ENCODE measurements at regions not wholly inside any gene's neighbourhood (a gene's known extent, or its start where the extent isn't known, plus 50 kb on each side); places are given as distances from the start of the nearest gene placed in this dataset.
A peak's percentile ranks its signal among the peaks of the same experiment; 100 is the strongest.

GRCh38 chr14:76943072-76943471, 85.4 kb downstream of the IRF2BPL start:
- POLR2A ChIA-PET = interaction anchor here (1.5 kb wide), 1 partner anchor 24 kb away, joined by 4 read pairs; no protein-coding TSS in a partner anchor

GRCh38 chr14:76941946-76942805, 86.3 kb downstream of the IRF2BPL start:
- H4K20me1 ChIP-seq (ENCODE audit: insufficient read depth) = no peaks in the 10 kb centered on the region
- 85% methylated on average over 12 of the region's 12 CpGs for WGBS (ENCODE audit: low lambda C conversion rate)

More at GRCh38 chr14:76943072-76943471, 85.4 kb downstream of the IRF2BPL start:
- Histone ChIP-seq H4K20me1 (ENCODE audit: insufficient read depth) (no peaks in the 10 kb centered on the region), H3K4me3 (ENCODE audit: low read depth in 2 of 2, low read length in 1 of 2) (no peak overlapping the region), H3K9me3 (no peaks in the 10 kb centered on the region), H3K4me2 (no peak overlapping the region), H3K36me3 (replicated peaks in 1 of 2; ENCODE audit: control insufficient read depth in 1 of 2, insufficient read depth in 2 of 2, low read length in 1 of 2) (no peaks in the 10 kb centered on the region), H2AFZ (ENCODE audit: low read depth) (no peak overlapping the region), H3K27ac (ENCODE audit: low read depth in 2 of 2, low read length in 1 of 2) (no peak overlapping the region), H3K9ac (no peak overlapping the region), H3K79me2 (ENCODE audit: insufficient read depth) (no peaks in the 10 kb centered on the region), H3K27me3 (ENCODE audit: insufficient read depth) (no peaks in the 10 kb centered on the region), H3F3A (replicated peaks; ENCODE audit: insufficient read depth) (peaks cover 21% of the 10 kb centered on the region), H3K9me2 (no peaks in the 10 kb centered on the region), H3K4me1 (ENCODE audit: control insufficient read depth in 1 of 2, insufficient read depth in 2 of 2, low read depth in 1 of 2, low read length in 1 of 2) (peaks cover 24 to 36% of the 10 kb centered on the region in 2 experiments)
- no peak for DNase-seq
- CTCF ChIA-PET = interaction anchor here (1.0 to 12.2 kb wide), 5 partner anchors 23 to 126 kb away, joined by 3 to 133 read pairs (median 7); partner anchors contain the start of gene IRF2BPL
- TF ChIP-seq SMC3 (IDR thresholded peaks at IDR 0.05; ENCODE audit: low read depth, low read length) (no peak), GATA2 (CRISPR knock-in tag; IDR thresholded peaks at IDR 0.05) (no peak), MXI1 (IDR thresholded peaks at IDR 0.05; ENCODE audit: low read depth, low read length) (no peak), RCOR1 (IDR thresholded peaks at IDR 0.05; ENCODE audit: low read length) (no peak), CHD2 (IDR thresholded peaks at IDR 0.05; ENCODE audit: low read length, partially characterized antibody) (no peak), EZH2phosphoT487 (IDR thresholded peaks at IDR 0.05; ENCODE audit: borderline replicate concordance, low read depth) (no peak), FOXM1 (IDR thresholded peaks at IDR 0.05; ENCODE audit: low read depth) (no peak)
- WGBS (ENCODE audit: low lambda C conversion rate) = 92% methylated on average over 4 of the region's 4 CpGs

More at GRCh38 chr14:76941946-76942805, 86.3 kb downstream of the IRF2BPL start:
- Histone ChIP-seq H3K4me1 (ENCODE audit: control insufficient read depth in 1 of 2, insufficient read depth in 2 of 2, low read depth in 1 of 2, low read length in 1 of 2) (peaks cover 24 to 37% of the 10 kb centered on the region in 2 experiments), H3K27me3 (ENCODE audit: insufficient read depth) (no peaks in the 10 kb centered on the region), H3K9me3 (no peaks in the 10 kb centered on the region), H3K27ac (ENCODE audit: low read depth in 2 of 2, low read length in 1 of 2) (peak overlapping the region in 1 of 2 experiments; percentile 11; a peak in 1 of 4 replicates), H2AFZ (ENCODE audit: low read depth) (no peak overlapping the region), H3K79me2 (ENCODE audit: insufficient read depth) (no peaks in the 10 kb centered on the region), H3F3A (replicated peaks; ENCODE audit: insufficient read depth) (peaks cover 19% of the 10 kb centered on the region), H3K36me3 (replicated peaks in 1 of 2; ENCODE audit: control insufficient read depth in 1 of 2, insufficient read depth in 2 of 2, low read length in 1 of 2) (no peaks in the 10 kb centered on the region), H3K9ac (no peak overlapping the region), H3K9me2 (no peaks in the 10 kb centered on the region), H3K4me2 (no peak overlapping the region), H3K4me3 (ENCODE audit: low read depth in 2 of 2, low read length in 1 of 2) (no peak overlapping the region)
- POLR2A ChIA-PET = interaction anchor here (1.0 to 1.5 kb wide), 3 partner anchors 17 to 23 kb away, joined by 3 to 4 read pairs (median 3); no protein-coding TSS in a partner anchor
- TF ChIP-seq USF2 (IDR thresholded peaks at IDR 0.05; ENCODE audit: borderline replicate concordance, low read depth, low read length) = no peak
- TF ChIP-seq JUND (IDR thresholded peaks at IDR 0.05) = no peak
- no peak for TF ChIP-seq GABPA (IDR thresholded peaks at IDR 0.05; ENCODE audit: low read depth)
- TF ChIP-seq TAF1 (IDR thresholded peaks at IDR 0.05; ENCODE audit: borderline replicate concordance, low read depth, low read length) = no peak
- no peak for TF ChIP-seq FOXM1 (IDR thresholded peaks at IDR 0.05; ENCODE audit: low read depth)
- CTCF ChIA-PET = interaction anchor here (1.0 to 12.2 kb wide), 10 partner anchors 10 to 128 kb away, joined by 3 to 133 read pairs (median 4); partner anchors contain the start of gene IRF2BPL
- DNase-seq = no peak
